H1 (cell line): ENCODE measurements at regions not wholly inside any gene's neighbourhood (a gene's known extent, or its start where the extent isn't known, plus 50 kb on each side); places are given as distances from the start of the nearest gene placed in this dataset.

ENCODE experiments used
- TF ChIP-seq, protein P1 (sequence below), 3 experiments: IDR thresholded peaks; 1 replicate in 2 of 3; 2 replicates in 1 of 3; pipeline versions ENCODE4 v1.5.1 to v1.6.1; 2011; ENCODE audit warnings: low read length in 3 of 3, mild to moderate bottlenecking in 3 of 3, inconsistent platforms in 2 of 3, low read depth in 1 of 3, moderate library complexity in 1 of 3; ENCODE audit not compliant: insufficient read depth in 1 of 3; ENCODE audit errors: control extremely low read depth in 1 of 3

DNA sequence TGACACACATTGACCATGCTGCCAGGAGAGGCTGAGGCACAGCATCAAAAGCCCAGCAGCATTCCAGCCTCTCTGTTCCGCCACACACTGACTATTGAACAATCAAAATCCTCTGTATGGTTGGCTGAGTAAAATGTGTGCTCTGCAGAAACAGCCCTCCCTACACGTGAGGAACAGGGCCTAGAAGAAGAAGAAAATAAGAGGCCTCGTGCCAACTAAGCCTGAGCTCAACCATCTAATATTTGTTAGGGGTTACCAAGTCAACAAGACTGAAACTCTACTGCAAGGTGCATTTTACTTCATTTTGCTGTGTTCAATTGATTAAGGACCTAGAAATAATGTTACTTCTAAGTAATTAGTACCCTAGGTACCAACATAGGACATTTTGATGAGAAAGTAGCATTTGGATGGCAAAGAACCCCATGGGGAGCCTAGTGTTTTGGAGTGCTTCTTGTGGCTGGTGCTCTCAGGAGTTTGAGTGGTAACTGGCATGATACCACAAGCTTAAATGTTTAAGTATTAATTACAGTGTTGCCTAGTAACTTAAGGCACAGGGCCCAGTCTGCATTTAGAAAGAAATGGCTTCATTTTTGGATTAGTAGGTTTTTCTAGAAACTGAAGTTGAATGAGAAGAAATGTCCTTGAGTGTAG lies 146.6 kb upstream of the PLN start (continued):
- TF ChIP-seq, protein P1, sequence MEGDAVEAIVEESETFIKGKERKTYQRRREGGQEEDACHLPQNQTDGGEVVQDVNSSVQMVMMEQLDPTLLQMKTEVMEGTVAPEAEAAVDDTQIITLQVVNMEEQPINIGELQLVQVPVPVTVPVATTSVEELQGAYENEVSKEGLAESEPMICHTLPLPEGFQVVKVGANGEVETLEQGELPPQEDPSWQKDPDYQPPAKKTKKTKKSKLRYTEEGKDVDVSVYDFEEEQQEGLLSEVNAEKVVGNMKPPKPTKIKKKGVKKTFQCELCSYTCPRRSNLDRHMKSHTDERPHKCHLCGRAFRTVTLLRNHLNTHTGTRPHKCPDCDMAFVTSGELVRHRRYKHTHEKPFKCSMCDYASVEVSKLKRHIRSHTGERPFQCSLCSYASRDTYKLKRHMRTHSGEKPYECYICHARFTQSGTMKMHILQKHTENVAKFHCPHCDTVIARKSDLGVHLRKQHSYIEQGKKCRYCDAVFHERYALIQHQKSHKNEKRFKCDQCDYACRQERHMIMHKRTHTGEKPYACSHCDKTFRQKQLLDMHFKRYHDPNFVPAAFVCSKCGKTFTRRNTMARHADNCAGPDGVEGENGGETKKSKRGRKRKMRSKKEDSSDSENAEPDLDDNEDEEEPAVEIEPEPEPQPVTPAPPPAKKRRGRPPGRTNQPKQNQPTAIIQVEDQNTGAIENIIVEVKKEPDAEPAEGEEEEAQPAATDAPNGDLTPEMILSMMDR (IDR thresholded peaks at IDR 0.05; ENCODE audit: control extremely low read depth in 1 of 3, insufficient read depth in 1 of 3, low read depth in 1 of 3, low read length in 3 of 3): no peak
- TF ChIP-seq, all 59 proteins: peak for 0
